Fibroblast of lung (primary cell): ENCODE measurements at regions not wholly inside any gene's neighbourhood (a gene's known extent, or its start where the extent isn't known, plus 50 kb on each side); places are given as distances from the start of the nearest gene placed in this dataset.
A peak's percentile ranks its signal among the peaks of the same experiment; 100 is the strongest.
"Not testable (repeated sequence)": the region's sequence is repeated elsewhere in the genome, so short reads cannot be mapped to it uniquely, and the experiment has no call there.

Experiments used
- DNase-seq, 2 donors: peaks; one replicate each; pipeline versions ENCODE4 v3.0.0 to v3.0.0-alpha.2; 2010; ENCODE audit warnings: low read depth in 2 of 2
- H2AFZ ChIP-seq: 2 replicates; pipeline ENCODE4 v1.5.1; 2012; ENCODE audit warnings: low read length, control low read depth, inconsistent platforms
- H3K27ac ChIP-seq: 2 replicates; pipeline ENCODE4 v1.5.1; 2011; ENCODE audit warnings: low read length, control low read depth; ENCODE audit not compliant: insufficient read depth
- H3K27me3 ChIP-seq: 2 replicates; pipeline ENCODE4 v1.5.1; 2011; ENCODE audit warnings: mild to moderate bottlenecking, low read length; ENCODE audit not compliant: control insufficient read depth, insufficient read depth
- H3K36me3 ChIP-seq: 2 replicates; pipeline ENCODE4 v1.5.1; 2011; ENCODE audit warnings: low read length; ENCODE audit not compliant: control insufficient read depth, insufficient read depth
- H3K4me1 ChIP-seq: 2 replicates; pipeline ENCODE4 v1.5.1; 2011; ENCODE audit warnings: low read length; ENCODE audit not compliant: control insufficient read depth, insufficient read depth; ENCODE audit errors: extremely low read depth
- H3K4me2 ChIP-seq: 2 replicates; pipeline ENCODE4 v1.5.1; 2011; ENCODE audit warnings: low read length, control low read depth; ENCODE audit not compliant: insufficient read depth; ENCODE audit errors: extremely low read depth
- H3K4me3 ChIP-seq, 4 experiments: fragments of 200-600 bp in 1 of 4; sonication (generic) in 1 of 4; replicated peaks in 1 of 4; 2 replicates each; pipeline ENCODE4 v1.5.1; 2011 to 2016; ENCODE audit warnings: low read length in 4 of 4, low read depth in 3 of 4, mild to moderate bottlenecking in 3 of 4, control low read depth in 2 of 4, inconsistent platforms in 1 of 4, mixed read lengths in 1 of 4; ENCODE audit not compliant: insufficient read depth in 1 of 4; ENCODE audit errors: control extremely low read depth in 1 of 4
- H3K79me2 ChIP-seq: 2 replicates; pipeline ENCODE4 v1.5.1; 2012; ENCODE audit warnings: mild to moderate bottlenecking, low read length, inconsistent platforms; ENCODE audit not compliant: control insufficient read depth, insufficient read depth
- H3K9ac ChIP-seq: 2 replicates; pipeline ENCODE4 v1.5.1; 2011; ENCODE audit warnings: mild to moderate bottlenecking, low read length, control low read depth; ENCODE audit not compliant: insufficient read depth
- H3K9me3 ChIP-seq: 2 replicates; pipeline ENCODE4 v1.5.1; 2012; ENCODE audit warnings: low read depth, low read length; ENCODE audit not compliant: control insufficient read depth, insufficient read depth
- H4K20me1 ChIP-seq: 2 replicates; pipeline ENCODE4 v1.5.1; 2011; ENCODE audit warnings: low read length; ENCODE audit not compliant: control insufficient read depth, insufficient read depth; ENCODE audit errors: extremely low read depth
- CTCF ChIP-seq, 2 donors: IDR thresholded peaks in 1 of 2; conservative IDR thresholded peaks in 1 of 2; 1 replicate in 1 of 2; 2 replicates in 1 of 2; pipeline ENCODE4 v1.5.1; 2011 to 2012; ENCODE audit warnings: low read length in 2 of 2, control low read depth in 1 of 2, inconsistent platforms in 1 of 2, low read depth in 1 of 2, mild to moderate bottlenecking in 1 of 2
- EZH2 ChIP-seq: IDR thresholded peaks from 2 replicates; pipeline ENCODE4 v1.5.1; 2012; ENCODE audit warnings: low read length, control low read depth, mild to moderate bottlenecking; ENCODE audit errors: missing control alignments

- no peak overlapping the region for H3K27ac ChIP-seq
- TF ChIP-seq EZH2, result no peak
- no peak for TF ChIP-seq CTCF (conservative IDR thresholded peaks at IDR 0.05 in 1 of 2, IDR thresholded peaks at IDR 0.05 in 1 of 2; ENCODE audit: low read depth in 1 of 2, low read length in 2 of 2)
- no peak overlapping the region for H3K4me2 ChIP-seq
- no peaks in the 10 kb centered on the region for H4K20me1 ChIP-seq
- no peak for DNase-seq
- no peaks in the 10 kb centered on the region for H3K4me1 ChIP-seq
- no peaks in the 10 kb centered on the region for H3K36me3 ChIP-seq
- H3K9ac ChIP-seq, result no peak overlapping the region
- H3K79me2 ChIP-seq, result no peaks in the 10 kb centered on the region
- no peaks in the 10 kb centered on the region for H3K9me3 ChIP-seq
- no peak overlapping the region for H3K4me3 ChIP-seq
- no peak overlapping the region for H2AFZ ChIP-seq
- no peaks in the 10 kb centered on the region for H3K27me3 ChIP-seq
Observed at GRCh38 chr16:52117171-52117570, 429.8 kb downstream of the TOX3 start.

- Histone ChIP-seq H3K4me3 (no peak overlapping the region), H3K9me3 (no peaks in the 10 kb centered on the region), H3K4me1 (no peaks in the 10 kb centered on the region), H3K79me2 (no peaks in the 10 kb centered on the region), H3K27me3 (no peaks in the 10 kb centered on the region), H2AFZ (no peak overlapping the region), H3K4me2 (no peak overlapping the region), H4K20me1 (no peaks in the 10 kb centered on the region), H3K9ac (no peak overlapping the region), H3K36me3 (no peaks in the 10 kb centered on the region), H3K27ac (no peak overlapping the region)
- TF ChIP-seq EZH2 (no peak), CTCF (conservative IDR thresholded peaks at IDR 0.05 in 1 of 2, IDR thresholded peaks at IDR 0.05 in 1 of 2; ENCODE audit: low read depth in 1 of 2, low read length in 2 of 2) (no peak)
- peak in 1 of 2 donors; percentile 8 for DNase-seq
Observed at GRCh38 chr16:52114379-52114778, 432.6 kb downstream of the TOX3 start.

GRCh38 chr16:52113533-52114183 is 433.3 kb downstream of the TOX3 start:
- Histone ChIP-seq H3K4me1 (no peaks in the 10 kb centered on the region), H3K27ac (no peak overlapping the region), H2AFZ (no peak overlapping the region), H3K27me3 (no peaks in the 10 kb centered on the region), H3K4me3 (no peak overlapping the region), H3K36me3 (no peaks in the 10 kb centered on the region), H4K20me1 (no peaks in the 10 kb centered on the region), H3K4me2 (no peak overlapping the region), H3K9me3 (no peaks in the 10 kb centered on the region), H3K79me2 (no peaks in the 10 kb centered on the region), H3K9ac (no peak overlapping the region)
- TF ChIP-seq CTCF (conservative IDR thresholded peaks at IDR 0.05 in 1 of 2, IDR thresholded peaks at IDR 0.05 in 1 of 2; ENCODE audit: low read depth in 1 of 2, low read length in 2 of 2) (no peak), EZH2 (no peak)
- no peak for DNase-seq

GRCh38 chr16:52104993-52105392 is 441.9 kb downstream of the TOX3 start:
- H3K79me2 ChIP-seq, DNase-seq, H3K4me3 ChIP-seq, H3K27me3 ChIP-seq, H3K27ac ChIP-seq, H3K36me3 ChIP-seq, H3K9me3 ChIP-seq, H3K4me2 ChIP-seq, H2AFZ ChIP-seq, H3K4me1 ChIP-seq, H3K9ac ChIP-seq, H4K20me1 ChIP-seq: not testable (repeated sequence)
